Fibroblast of mammary gland (primary cell): ENCODE measurements at regions not wholly inside any gene's neighbourhood (a gene's known extent, or its start where the extent isn't known, plus 50 kb on each side); places are given as distances from the start of the nearest gene placed in this dataset.
A peak's percentile ranks its signal among the peaks of the same experiment; 100 is the strongest.

Experiments used
- DNase-seq: peaks from one replicate; pipeline ENCODE4 v3.0.0-alpha.2; 2010; ENCODE audit warnings: low read depth
- H3K4me3 ChIP-seq: 2 replicates; pipeline ENCODE4 v1.5.1; 2011; ENCODE audit warnings: low read depth, mild to moderate bottlenecking, low read length, moderate library complexity; ENCODE audit not compliant: control insufficient read depth
- TF ChIP-seq, protein P1 (sequence below): conservative IDR thresholded peaks from 2 replicates; pipeline ENCODE4 v1.5.1; 2011; ENCODE audit warnings: low read depth, low read length, inconsistent platforms; ENCODE audit not compliant: control insufficient read depth, insufficient read depth

DNA sequence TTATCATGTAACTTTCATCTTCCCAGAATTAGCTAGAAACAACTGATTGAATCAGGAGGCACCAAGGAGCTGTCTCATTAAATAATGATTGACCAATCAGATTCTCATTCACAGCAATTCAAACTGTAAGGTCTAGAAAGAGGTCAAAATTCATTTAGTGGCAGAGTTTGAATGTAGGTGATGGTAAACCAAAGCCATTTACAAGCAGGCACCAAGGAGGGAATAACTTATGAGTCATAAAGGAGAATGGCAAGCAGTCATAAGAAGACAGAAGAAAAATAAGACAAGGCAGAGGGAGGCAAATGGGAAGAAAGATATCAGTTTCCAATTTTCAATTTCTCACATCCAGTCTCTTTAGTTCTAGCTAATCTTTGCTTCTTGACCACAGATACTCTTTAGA lies 52.9 kb upstream of the DEFB112 start:
- TF ChIP-seq, protein P1, sequence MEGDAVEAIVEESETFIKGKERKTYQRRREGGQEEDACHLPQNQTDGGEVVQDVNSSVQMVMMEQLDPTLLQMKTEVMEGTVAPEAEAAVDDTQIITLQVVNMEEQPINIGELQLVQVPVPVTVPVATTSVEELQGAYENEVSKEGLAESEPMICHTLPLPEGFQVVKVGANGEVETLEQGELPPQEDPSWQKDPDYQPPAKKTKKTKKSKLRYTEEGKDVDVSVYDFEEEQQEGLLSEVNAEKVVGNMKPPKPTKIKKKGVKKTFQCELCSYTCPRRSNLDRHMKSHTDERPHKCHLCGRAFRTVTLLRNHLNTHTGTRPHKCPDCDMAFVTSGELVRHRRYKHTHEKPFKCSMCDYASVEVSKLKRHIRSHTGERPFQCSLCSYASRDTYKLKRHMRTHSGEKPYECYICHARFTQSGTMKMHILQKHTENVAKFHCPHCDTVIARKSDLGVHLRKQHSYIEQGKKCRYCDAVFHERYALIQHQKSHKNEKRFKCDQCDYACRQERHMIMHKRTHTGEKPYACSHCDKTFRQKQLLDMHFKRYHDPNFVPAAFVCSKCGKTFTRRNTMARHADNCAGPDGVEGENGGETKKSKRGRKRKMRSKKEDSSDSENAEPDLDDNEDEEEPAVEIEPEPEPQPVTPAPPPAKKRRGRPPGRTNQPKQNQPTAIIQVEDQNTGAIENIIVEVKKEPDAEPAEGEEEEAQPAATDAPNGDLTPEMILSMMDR = no peak
- DNase-seq = no peak
- H3K4me3 ChIP-seq = no peak overlapping the region

GRCh38 chr6:50110587-50110986 lies 60.9 kb upstream of the DEFB112 start:
- TF ChIP-seq, protein P1 = no peak
- DNase-seq = no peak
- no peak overlapping the region for H3K4me3 ChIP-seq

- H3K4me3 ChIP-seq = no peak overlapping the region
- TF ChIP-seq, protein P1 = no peak
- DNase-seq = no peak
Observed at GRCh38 chr6:50112981-50113857, 63.5 kb upstream of the DEFB112 start.

DNA sequence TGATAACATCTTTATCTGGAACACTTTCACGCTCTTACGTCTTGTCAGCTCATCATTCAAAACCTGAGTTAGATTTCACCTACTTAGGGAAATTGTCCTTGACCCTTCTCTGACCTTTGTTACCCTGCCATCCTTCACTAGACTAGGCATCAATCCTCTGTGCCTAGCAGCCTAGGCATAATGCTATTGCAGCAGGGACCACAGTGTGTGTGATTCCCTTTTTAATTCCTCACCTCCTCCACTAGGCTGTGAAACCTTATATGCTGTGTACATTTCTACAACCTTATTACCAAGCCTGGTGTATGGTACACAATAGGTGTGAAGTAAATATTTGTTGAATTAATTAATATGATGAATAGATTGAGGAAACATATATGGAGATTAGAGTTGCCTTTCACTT lies 66.7 kb upstream of the DEFB112 start:
- TF ChIP-seq, protein P1 = no peak
- no peak overlapping the region for H3K4me3 ChIP-seq
- no peak for DNase-seq

DNA sequence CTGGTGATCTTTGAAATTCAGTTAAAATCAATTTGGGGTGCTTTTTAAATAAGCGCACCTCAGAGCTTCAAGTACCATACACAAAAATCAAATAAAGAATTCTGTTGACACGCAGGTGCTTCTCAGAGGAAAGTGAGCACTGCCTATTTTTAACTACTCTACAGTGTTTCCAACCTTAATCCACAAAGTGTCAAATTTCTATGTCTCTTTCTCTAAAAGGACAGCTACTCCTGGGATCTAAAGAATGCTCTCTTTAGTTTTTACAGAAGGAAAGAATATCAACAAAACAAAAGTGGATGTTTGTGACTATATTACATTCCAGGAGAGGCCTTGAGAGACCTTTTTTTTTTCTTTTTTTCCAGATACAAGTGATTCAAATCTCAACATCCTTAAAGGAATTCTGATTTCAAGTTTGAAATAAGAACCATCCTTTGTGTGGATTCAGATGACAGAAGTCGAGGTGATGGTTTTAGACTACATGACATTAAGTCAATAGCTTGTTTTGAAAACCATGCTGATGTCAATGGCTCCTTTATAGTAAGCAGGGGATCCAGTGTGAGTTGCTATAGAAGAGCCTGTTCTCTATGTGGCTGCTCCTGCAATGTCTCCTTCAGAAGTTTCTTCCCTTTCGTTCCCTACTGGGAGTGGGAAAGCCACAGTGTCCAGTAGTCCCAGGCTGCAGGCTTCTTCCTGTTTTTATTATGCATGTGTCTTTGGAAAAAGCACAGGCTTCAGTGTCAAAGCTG lies 67.2 kb upstream of the DEFB112 start:
- no peak overlapping the region for H3K4me3 ChIP-seq
- TF ChIP-seq, protein P1 = no peak
- no peak for DNase-seq

GRCh38 chr6:50120300-50120699 lies 70.6 kb upstream of the DEFB112 start:
- H3K4me3 ChIP-seq = no peak overlapping the region
- DNase-seq = peak; percentile 2
- TF ChIP-seq, protein P1 = no peak
